Left ventricle myocardium inferior (tissue), 1 donor: ENCODE measurements at regions not wholly inside any gene's neighbourhood (a gene's known extent, or its start where the extent isn't known, plus 50 kb on each side); places are given as distances from the start of the nearest gene placed in this dataset.

Experiments
- DNase-seq: peaks from one replicate; pipeline ENCODE4 v3.0.0-alpha.2; 2020
- H3K27ac ChIP-seq: fragments of 200-600 bp; replicated peaks from 2 replicates; pipeline ENCODE4 v1.8.0; 2021
- H3K27me3 ChIP-seq: fragments of 200-600 bp; 2 replicates; pipeline ENCODE4 v1.8.0; 2021; ENCODE audit warnings: low read depth
- H3K36me3 ChIP-seq: fragments of 200-600 bp; 2 replicates; pipeline ENCODE4 v1.8.0; 2021
- H3K4me1 ChIP-seq: fragments of 200-600 bp; 2 replicates; pipeline ENCODE4 v1.8.0; 2021
- H3K4me3 ChIP-seq: fragments of 200-600 bp; 2 replicates; pipeline ENCODE4 v1.8.0; 2021; ENCODE audit warnings: mild to moderate bottlenecking, moderate library complexity
- H3K9me3 ChIP-seq: fragments of 200-600 bp; replicated peaks from 2 replicates; pipeline ENCODE4 v1.8.0; 2021
- intact Hi-C: fragments of 100-400 bp; cut with micrococcal nuclease; formaldehyde crosslinking; loops from one replicate; pipeline ENCODE4 v1.11.0; 2022
- TF ChIP-seq, protein P1 (sequence below): fragments of 200-600 bp; IDR thresholded peaks from 2 replicates; pipeline ENCODE4 v1.8.0; 2021; ENCODE audit warnings: antibody characterized with exemption, mild to moderate bottlenecking, borderline replicate concordance
- donor health status: DM: no; HTN: yes; CAD: no; lungs with severe emphysema.

DNA sequence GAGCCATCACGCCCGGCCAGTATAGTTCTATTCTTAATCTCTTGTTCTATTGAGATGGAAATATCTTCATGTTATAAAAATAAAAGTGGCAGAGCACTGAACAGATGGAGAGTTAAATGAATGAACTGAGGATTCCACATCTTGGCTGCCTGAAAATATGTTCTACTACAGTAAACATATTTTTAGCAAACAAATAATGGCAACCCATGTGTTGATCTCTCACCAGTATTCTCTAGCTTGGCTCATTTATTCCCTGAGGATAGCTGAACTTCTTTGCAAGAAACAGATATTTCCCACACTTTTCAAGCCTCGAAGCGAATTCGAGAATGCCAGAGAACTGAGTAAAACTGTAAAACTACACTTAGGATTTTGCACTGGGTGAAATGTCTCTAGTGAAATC, 58.9 kb downstream of the DIRAS3 start:
- H3K27ac ChIP-seq, result no peak overlapping the region
- no peak for DNase-seq
- H3K4me3 ChIP-seq, result no peak overlapping the region
- no peaks in the 10 kb centered on the region for H3K4me1 ChIP-seq
- H3K27me3 ChIP-seq, result no peaks in the 10 kb centered on the region
- intact Hi-C loops, result no loop called here
- H3K36me3 ChIP-seq, result no peaks in the 10 kb centered on the region
- peaks cover 16% of the 10 kb centered on the region for H3K9me3 ChIP-seq
- TF ChIP-seq, protein P1, sequence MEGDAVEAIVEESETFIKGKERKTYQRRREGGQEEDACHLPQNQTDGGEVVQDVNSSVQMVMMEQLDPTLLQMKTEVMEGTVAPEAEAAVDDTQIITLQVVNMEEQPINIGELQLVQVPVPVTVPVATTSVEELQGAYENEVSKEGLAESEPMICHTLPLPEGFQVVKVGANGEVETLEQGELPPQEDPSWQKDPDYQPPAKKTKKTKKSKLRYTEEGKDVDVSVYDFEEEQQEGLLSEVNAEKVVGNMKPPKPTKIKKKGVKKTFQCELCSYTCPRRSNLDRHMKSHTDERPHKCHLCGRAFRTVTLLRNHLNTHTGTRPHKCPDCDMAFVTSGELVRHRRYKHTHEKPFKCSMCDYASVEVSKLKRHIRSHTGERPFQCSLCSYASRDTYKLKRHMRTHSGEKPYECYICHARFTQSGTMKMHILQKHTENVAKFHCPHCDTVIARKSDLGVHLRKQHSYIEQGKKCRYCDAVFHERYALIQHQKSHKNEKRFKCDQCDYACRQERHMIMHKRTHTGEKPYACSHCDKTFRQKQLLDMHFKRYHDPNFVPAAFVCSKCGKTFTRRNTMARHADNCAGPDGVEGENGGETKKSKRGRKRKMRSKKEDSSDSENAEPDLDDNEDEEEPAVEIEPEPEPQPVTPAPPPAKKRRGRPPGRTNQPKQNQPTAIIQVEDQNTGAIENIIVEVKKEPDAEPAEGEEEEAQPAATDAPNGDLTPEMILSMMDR, result no peak

DNA sequence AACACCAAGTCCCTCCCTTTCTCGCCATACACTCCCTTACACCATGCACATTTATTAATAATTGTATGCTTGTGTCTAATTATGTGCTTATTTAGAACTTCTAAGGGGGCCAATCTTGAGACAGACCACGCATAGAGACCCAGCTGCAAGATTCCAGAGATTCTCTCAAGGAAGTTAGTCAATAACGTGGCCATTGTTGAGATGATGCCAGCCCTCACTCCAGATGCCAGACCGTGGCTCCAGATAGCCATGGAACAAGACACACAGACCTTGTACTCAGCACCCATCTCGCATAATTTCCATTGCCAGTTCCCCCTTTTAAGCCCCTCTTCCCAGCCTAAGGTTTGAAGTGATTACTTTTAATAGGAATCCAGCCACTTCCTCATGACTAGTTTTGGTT, 62.4 kb downstream of the DIRAS3 start:
- no peak for DNase-seq
- no peaks in the 10 kb centered on the region for H3K27me3 ChIP-seq
- TF ChIP-seq, protein P1, result no peak
- H3K27ac ChIP-seq, result no peak overlapping the region
- peaks cover 10% of the 10 kb centered on the region for H3K4me1 ChIP-seq
- intact Hi-C loops, result no loop called here
- no peaks in the 10 kb centered on the region for H3K36me3 ChIP-seq
- H3K9me3 ChIP-seq, result no peaks in the 10 kb centered on the region
- H3K4me3 ChIP-seq, result no peak overlapping the region

DNA sequence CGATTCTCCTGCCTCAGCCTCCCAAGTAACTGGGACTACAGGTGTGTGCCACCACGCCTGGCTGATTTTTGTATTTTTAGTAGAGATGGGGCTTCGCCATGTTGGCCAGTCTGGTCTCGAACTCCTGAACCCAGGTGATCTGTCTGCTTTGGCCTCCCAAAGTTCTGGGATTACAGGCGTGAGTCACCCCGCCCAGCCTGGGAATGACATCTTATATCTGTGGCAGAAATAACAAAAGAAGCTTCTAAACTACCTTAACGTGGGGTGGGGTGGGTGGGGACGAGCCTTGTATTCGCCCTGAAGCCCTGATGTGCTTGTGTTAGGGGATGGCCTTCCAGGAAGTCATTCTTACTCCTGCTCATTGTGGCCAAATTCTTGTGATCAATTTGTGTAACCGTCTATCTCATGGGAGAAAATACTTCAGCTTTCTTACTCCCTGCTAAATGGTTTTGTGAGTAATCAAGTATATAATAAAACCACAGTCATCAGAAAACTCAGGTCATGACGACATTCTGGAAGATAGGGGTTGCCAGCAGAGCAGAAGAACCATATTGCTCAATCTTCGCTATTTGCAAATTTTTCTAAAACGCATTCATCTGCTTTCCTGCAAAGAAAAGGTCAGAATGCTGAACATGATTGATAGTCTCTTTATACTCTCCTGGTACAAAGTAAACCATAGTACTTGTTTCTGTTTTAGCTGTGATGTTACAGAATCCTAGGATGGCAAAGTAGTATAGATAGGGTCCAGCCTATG, 63.2 kb downstream of the DIRAS3 start:
- H3K9me3 ChIP-seq, result no peaks in the 10 kb centered on the region
- no peak overlapping the region for H3K27ac ChIP-seq
- H3K4me1 ChIP-seq, result peaks cover 10% of the 10 kb centered on the region
- TF ChIP-seq, protein P1, result no peak
- intact Hi-C loops, result no loop called here
- no peaks in the 10 kb centered on the region for H3K27me3 ChIP-seq
- H3K36me3 ChIP-seq, result no peaks in the 10 kb centered on the region
- no peak overlapping the region for H3K4me3 ChIP-seq
- no peak for DNase-seq

DNA sequence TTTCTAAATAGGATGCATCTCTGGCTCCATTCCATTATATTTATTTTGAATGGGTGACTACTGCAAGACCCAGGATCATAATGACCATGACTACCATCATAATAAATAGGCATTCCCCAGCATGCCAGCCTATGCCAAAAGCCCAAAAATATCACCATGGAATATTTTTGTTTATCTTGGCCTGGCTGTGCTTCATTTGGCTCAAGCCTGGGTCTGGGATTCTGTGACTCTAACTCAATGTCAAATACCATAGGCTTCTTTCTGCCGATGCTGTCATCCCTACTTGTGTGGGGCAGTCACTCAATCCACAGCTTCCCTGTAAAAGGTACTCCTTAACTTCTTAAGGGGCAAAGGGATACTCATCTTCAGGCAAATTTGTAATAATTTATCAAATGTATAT, 66.6 kb downstream of the DIRAS3 start:
- peaks cover 10% of the 10 kb centered on the region for H3K4me1 ChIP-seq
- intact Hi-C loops, result no loop called here
- no peaks in the 10 kb centered on the region for H3K36me3 ChIP-seq
- H3K4me3 ChIP-seq, result no peak overlapping the region
- H3K27me3 ChIP-seq, result no peaks in the 10 kb centered on the region
- TF ChIP-seq, protein P1, result no peak
- H3K27ac ChIP-seq, result peak overlapping the region; percentile 54
- DNase-seq, result no peak
- no peaks in the 10 kb centered on the region for H3K9me3 ChIP-seq

DNA sequence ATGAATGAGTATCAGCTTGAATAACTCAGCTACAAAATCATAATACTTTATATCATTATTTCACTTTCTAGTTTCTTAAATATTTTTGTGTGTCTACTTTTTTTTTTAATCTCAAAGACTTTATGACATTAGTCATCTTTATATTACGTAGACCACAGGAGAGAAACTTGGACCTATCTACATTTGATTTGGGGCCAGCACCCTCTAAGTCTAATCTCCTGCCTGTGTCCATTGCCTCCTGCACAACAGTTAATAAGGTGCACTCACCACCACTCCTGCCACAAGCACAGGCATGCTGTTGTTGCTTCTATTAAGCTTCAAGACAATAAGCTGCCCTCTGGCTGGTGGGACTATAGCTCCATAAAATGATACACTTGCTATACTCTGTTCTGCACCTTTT, 70.4 kb downstream of the DIRAS3 start:
- Histone ChIP-seq H3K4me1 (peaks cover 10% of the 10 kb centered on the region), H3K27ac (no peak overlapping the region), H3K27me3 (no peaks in the 10 kb centered on the region), H3K4me3 (no peak overlapping the region), H3K9me3 (no peaks in the 10 kb centered on the region), H3K36me3 (no peaks in the 10 kb centered on the region)
- TF ChIP-seq, protein P1, result no peak
- intact Hi-C loops, result no loop called here
- DNase-seq, result no peak
